ENCODE measurements at regions not wholly inside any gene's neighbourhood (a gene's known extent, or its start where the extent isn't known, plus 50 kb on each side); places are given as distances from the start of the nearest gene placed in this dataset.

- Histone ChIP-seq H3K4me1 (ENCODE audit: control insufficient read depth, insufficient read depth, low read length) (no peaks in the 10 kb centered on the region), H3K9me3 (ENCODE audit: control insufficient read depth, insufficient read depth, low read depth, low read length) (no peaks in the 10 kb centered on the region), H3K27ac (ENCODE audit: low read length) (no peak overlapping the region), H3K27me3 (ENCODE audit: control insufficient read depth, insufficient read depth, low read length) (no peaks in the 10 kb centered on the region), H3K4me3 (ENCODE audit: low read depth in 2 of 2, low read length in 2 of 2) (no peak overlapping the region), H3K36me3 (ENCODE audit: control insufficient read depth, insufficient read depth, low read length) (no peaks in the 10 kb centered on the region)
- BruUV-seq (replicated peaks), result no TSS peak
- no peak for ATAC-seq
- in situ Hi-C loops (cut with HindIII; ENCODE audit: low pct_unique_long_range_greater_than_20kb, low sequenced_read_pairs) (no loop called here), intact Hi-C loops (cut with micrococcal nuclease; ENCODE audit: unreplicated experiment) (no loop called here)
- POLR2A ChIA-PET, result no interaction called here
- TF ChIP-seq CTCF (IDR thresholded peaks at IDR 0.05) (no peak), SIN3A (IDR thresholded peaks at IDR 0.05; ENCODE audit: borderline replicate concordance, insufficient read depth, low read depth, low read length) (no peak), TCF7L2 (IDR thresholded peaks at IDR 0.05; ENCODE audit: low read depth, low read length) (no peak)
- DNase-seq (ENCODE audit: low read depth, low spot score), result no peak
- CTCF ChIA-PET, result no interaction called here
Observed at GRCh38 chr14:95006479-95006878, 150.8 kb downstream of the DICER1 start.

- BruUV-seq (replicated peaks), result no TSS peak
- ChIA-PET POLR2A (no interaction called here), CTCF (no interaction called here)
- ATAC-seq (no peak), DNase-seq (ENCODE audit: low read depth, low spot score) (no peak)
- H3K36me3 ChIP-seq (ENCODE audit: control insufficient read depth, insufficient read depth, low read length), result no peaks in the 10 kb centered on the region
- H3K27ac ChIP-seq (ENCODE audit: low read length), result no peak overlapping the region
- H3K27me3 ChIP-seq (ENCODE audit: control insufficient read depth, insufficient read depth, low read length), result no peaks in the 10 kb centered on the region
- intact Hi-C loops (cut with micrococcal nuclease; ENCODE audit: unreplicated experiment), result no loop called here
- in situ Hi-C loops (cut with HindIII; ENCODE audit: low pct_unique_long_range_greater_than_20kb, low sequenced_read_pairs), result no loop called here
- no peaks in the 10 kb centered on the region for H3K4me1 ChIP-seq (ENCODE audit: control insufficient read depth, insufficient read depth, low read length)
- H3K4me3 ChIP-seq (ENCODE audit: low read depth in 2 of 2, low read length in 2 of 2), result no peak overlapping the region
- no peak for TF ChIP-seq TCF7L2 (IDR thresholded peaks at IDR 0.05; ENCODE audit: low read depth, low read length)
- TF ChIP-seq SIN3A (IDR thresholded peaks at IDR 0.05; ENCODE audit: borderline replicate concordance, insufficient read depth, low read depth, low read length), result no peak
- TF ChIP-seq CTCF (IDR thresholded peaks at IDR 0.05), result no peak
- TF ChIP-seq POLR2AphosphoS5 (IDR thresholded peaks at IDR 0.05; ENCODE audit: low read depth, low read length), result no peak
- no peak for TF ChIP-seq REST (IDR thresholded peaks at IDR 0.05; ENCODE audit: insufficient read depth in 1 of 2, low read depth in 2 of 2, low read length in 1 of 2)
- H3K9me3 ChIP-seq (ENCODE audit: control insufficient read depth, insufficient read depth, low read depth, low read length), result no peaks in the 10 kb centered on the region
Observed at GRCh38 chr14:95006051-95006450, 151.3 kb downstream of the DICER1 start.
